ENCODE measurements at regions not wholly inside any gene's neighbourhood (a gene's known extent, or its start where the extent isn't known, plus 50 kb on each side); places are given as distances from the start of the nearest gene placed in this dataset.

DNA sequence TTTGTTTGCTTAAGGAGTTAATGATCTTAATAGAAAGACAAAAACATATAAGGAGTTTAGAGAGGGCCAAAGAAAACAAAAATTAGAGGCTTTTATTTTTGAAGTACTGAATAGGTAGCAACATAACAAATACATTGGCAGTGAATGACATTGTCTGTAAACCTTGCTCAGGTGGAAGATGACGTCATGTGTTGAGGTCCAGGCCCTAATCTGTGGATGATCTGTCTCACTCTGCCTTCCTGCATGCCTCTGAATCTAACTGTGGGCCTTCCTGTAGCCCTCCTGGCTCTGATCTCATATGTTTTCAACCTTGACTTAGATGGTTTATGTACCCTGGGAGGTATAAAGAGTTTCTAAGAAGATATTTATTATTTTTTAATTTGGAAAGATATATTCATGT lies 58.1 kb upstream of the DYNAP start:
- TF ChIP-seq ZFP3 (CRISPR knock-in tag; IDR thresholded peaks at IDR 0.05) (no peak), RARB (CRISPR knock-in tag; IDR thresholded peaks at IDR 0.05) (no peak), ISL1 (CRISPR knock-in tag; IDR thresholded peaks at IDR 0.05) (no peak), ZFP30 (CRISPR knock-in tag; IDR thresholded peaks at IDR 0.05) (no peak), ZNF70 (CRISPR knock-in tag; IDR thresholded peaks at IDR 0.05) (no peak), ESRRG (CRISPR knock-in tag; IDR thresholded peaks at IDR 0.05) (no peak), PPARA (CRISPR knock-in tag; IDR thresholded peaks at IDR 0.05; ENCODE audit: borderline replicate concordance) (no peak), ZNF565 (CRISPR knock-in tag; conservative IDR thresholded peaks at IDR 0.05; ENCODE audit: low read depth) (no peak), ZC3H10 (CRISPR knock-in tag; IDR thresholded peaks at IDR 0.05) (no peak), CSDC2 (CRISPR knock-in tag; IDR thresholded peaks at IDR 0.05) (no peak), ZNF8 (CRISPR knock-in tag; IDR thresholded peaks at IDR 0.05) (no peak), TCF4 (CRISPR knock-in tag; IDR thresholded peaks at IDR 0.05; ENCODE audit: borderline replicate concordance) (no peak)
- TF ChIP-seq, protein P1, sequence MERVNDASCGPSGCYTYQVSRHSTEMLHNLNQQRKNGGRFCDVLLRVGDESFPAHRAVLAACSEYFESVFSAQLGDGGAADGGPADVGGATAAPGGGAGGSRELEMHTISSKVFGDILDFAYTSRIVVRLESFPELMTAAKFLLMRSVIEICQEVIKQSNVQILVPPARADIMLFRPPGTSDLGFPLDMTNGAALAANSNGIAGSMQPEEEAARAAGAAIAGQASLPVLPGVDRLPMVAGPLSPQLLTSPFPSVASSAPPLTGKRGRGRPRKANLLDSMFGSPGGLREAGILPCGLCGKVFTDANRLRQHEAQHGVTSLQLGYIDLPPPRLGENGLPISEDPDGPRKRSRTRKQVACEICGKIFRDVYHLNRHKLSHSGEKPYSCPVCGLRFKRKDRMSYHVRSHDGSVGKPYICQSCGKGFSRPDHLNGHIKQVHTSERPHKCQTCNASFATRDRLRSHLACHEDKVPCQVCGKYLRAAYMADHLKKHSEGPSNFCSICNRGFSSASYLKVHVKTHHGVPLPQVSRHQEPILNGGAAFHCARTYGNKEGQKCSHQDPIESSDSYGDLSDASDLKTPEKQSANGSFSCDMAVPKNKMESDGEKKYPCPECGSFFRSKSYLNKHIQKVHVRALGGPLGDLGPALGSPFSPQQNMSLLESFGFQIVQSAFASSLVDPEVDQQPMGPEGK (CRISPR knock-in tag; IDR thresholded peaks at IDR 0.05; ENCODE audit: borderline replicate concordance): no peak
- TF ChIP-seq, protein P2, sequence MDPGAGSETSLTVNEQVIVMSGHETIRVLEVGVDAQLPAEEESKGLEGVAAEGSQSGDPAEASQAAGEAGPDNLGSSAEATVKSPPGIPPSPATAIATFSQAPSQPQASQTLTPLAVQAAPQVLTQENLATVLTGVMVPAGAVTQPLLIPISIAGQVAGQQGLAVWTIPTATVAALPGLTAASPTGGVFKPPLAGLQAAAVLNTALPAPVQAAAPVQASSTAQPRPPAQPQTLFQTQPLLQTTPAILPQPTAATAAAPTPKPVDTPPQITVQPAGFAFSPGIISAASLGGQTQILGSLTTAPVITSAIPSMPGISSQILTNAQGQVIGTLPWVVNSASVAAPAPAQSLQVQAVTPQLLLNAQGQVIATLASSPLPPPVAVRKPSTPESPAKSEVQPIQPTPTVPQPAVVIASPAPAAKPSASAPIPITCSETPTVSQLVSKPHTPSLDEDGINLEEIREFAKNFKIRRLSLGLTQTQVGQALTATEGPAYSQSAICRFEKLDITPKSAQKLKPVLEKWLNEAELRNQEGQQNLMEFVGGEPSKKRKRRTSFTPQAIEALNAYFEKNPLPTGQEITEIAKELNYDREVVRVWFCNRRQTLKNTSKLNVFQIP (CRISPR knock-in tag; IDR thresholded peaks at IDR 0.05; ENCODE audit: borderline replicate concordance, low read depth): no peak

Data from SK-N-SH treated with all-trans-retinoic acid at 6 μM for 48 hours (cell line).